ENCODE measurements at regions not wholly inside any gene's neighbourhood (a gene's known extent, or its start where the extent isn't known, plus 50 kb on each side); places are given as distances from the start of the nearest gene placed in this dataset.

DNA sequence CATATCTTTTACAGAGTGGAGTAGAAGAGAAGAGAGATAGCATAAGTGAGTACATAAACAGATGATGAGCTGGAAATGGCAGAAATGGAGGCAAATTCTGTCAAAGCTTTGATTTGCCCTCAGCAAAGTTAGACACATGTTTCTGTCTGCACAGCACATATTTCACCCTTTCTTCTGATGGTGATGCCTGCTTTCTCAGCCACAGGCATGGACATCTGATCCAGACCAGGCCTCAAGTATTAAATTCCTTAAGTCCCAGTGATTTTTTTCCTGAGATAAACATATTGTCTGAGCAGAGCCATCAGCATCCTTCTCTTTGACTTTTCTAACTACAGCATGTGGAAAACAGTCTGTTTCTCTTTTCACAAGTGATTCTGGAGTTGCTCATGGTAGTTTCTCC, 409.8 kb downstream of the MAN2A1 start:
- Histone ChIP-seq H3K36me3 (ENCODE audit: control insufficient read depth, insufficient read depth, low read length, severe bottlenecking) (no peaks in the 10 kb centered on the region), H3K9ac (ENCODE audit: low read length) (no peak overlapping the region), H3K4me1 (ENCODE audit: control insufficient read depth, insufficient read depth, low read length) (peaks cover 3% of the 10 kb centered on the region), H3K27me3 (replicated peaks; ENCODE audit: control insufficient read depth, insufficient read depth, low read length) (peaks cover 9% of the 10 kb centered on the region), H3K4me3 (ENCODE audit: low read length) (no peak overlapping the region), H3K9me3 (ENCODE audit: control insufficient read depth, low read length) (peaks cover 11% of the 10 kb centered on the region)
- peak; percentile 58 for DNase-seq (ENCODE audit: low read depth)

DNA sequence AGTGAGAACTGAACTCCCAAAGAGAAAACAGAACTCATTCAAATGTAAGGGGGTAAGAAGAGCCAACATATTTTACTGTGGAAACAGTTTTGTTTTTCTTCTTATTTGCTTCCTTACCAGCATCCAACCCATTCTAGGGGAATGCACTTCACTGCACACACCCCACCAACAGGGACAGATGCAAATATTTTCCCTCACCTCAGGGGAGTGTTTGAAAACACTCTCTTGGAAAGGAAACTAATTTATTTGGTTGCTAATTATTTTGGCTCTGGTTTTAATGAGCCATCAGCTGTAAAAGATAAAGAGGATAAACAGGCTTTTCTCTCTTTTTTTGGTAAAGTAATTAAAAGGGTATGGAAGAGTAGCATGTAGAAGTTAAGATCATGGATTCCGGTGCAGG, 413.4 kb downstream of the MAN2A1 start:
- H3K4me3 ChIP-seq (ENCODE audit: low read length): no peak overlapping the region
- no peaks in the 10 kb centered on the region for H3K9me3 ChIP-seq (ENCODE audit: control insufficient read depth, low read length)
- no peak for DNase-seq (ENCODE audit: low read depth)
- peaks cover 19% of the 10 kb centered on the region for H3K4me1 ChIP-seq (ENCODE audit: control insufficient read depth, insufficient read depth, low read length)
- H3K36me3 ChIP-seq (ENCODE audit: control insufficient read depth, insufficient read depth, low read length, severe bottlenecking): no peaks in the 10 kb centered on the region
- H3K27me3 ChIP-seq (replicated peaks; ENCODE audit: control insufficient read depth, insufficient read depth, low read length): peaks cover 13% of the 10 kb centered on the region
- H3K9ac ChIP-seq (ENCODE audit: low read length): no peak overlapping the region

- H3K4me1 ChIP-seq (ENCODE audit: control insufficient read depth, insufficient read depth, low read length): peaks cover 25% of the 10 kb centered on the region
- no peaks in the 10 kb centered on the region for H3K9me3 ChIP-seq (ENCODE audit: control insufficient read depth, low read length)
- peaks cover 13% of the 10 kb centered on the region for H3K27me3 ChIP-seq (replicated peaks; ENCODE audit: control insufficient read depth, insufficient read depth, low read length)
- no peak for DNase-seq (ENCODE audit: low read depth)
- no peaks in the 10 kb centered on the region for H3K36me3 ChIP-seq (ENCODE audit: control insufficient read depth, insufficient read depth, low read length, severe bottlenecking)
- H3K4me3 ChIP-seq (ENCODE audit: low read length): no peak overlapping the region
- H3K9ac ChIP-seq (ENCODE audit: low read length): no peak overlapping the region
Measured at GRCh38 chr5:110104060-110104725, 414.5 kb downstream of the MAN2A1 start.

- H3K4me1 ChIP-seq (ENCODE audit: control insufficient read depth, insufficient read depth, low read length): peaks cover 32% of the 10 kb centered on the region
- H3K36me3 ChIP-seq (ENCODE audit: control insufficient read depth, insufficient read depth, low read length, severe bottlenecking): no peaks in the 10 kb centered on the region
- H3K9ac ChIP-seq (ENCODE audit: low read length): no peak overlapping the region
- DNase-seq (ENCODE audit: low read depth): peak; percentile 37
- H3K9me3 ChIP-seq (ENCODE audit: control insufficient read depth, low read length): no peaks in the 10 kb centered on the region
- no peak overlapping the region for H3K4me3 ChIP-seq (ENCODE audit: low read length)
- peaks cover 13% of the 10 kb centered on the region for H3K27me3 ChIP-seq (replicated peaks; ENCODE audit: control insufficient read depth, insufficient read depth, low read length)
Measured at GRCh38 chr5:110104726-110105669, 415.3 kb downstream of the MAN2A1 start.

GRCh38 chr5:110105692-110106091, 416.0 kb downstream of the MAN2A1 start:
- peaks cover 34% of the 10 kb centered on the region for H3K4me1 ChIP-seq (ENCODE audit: control insufficient read depth, insufficient read depth, low read length)
- H3K9me3 ChIP-seq (ENCODE audit: control insufficient read depth, low read length): no peaks in the 10 kb centered on the region
- peaks cover 13% of the 10 kb centered on the region for H3K27me3 ChIP-seq (replicated peaks; ENCODE audit: control insufficient read depth, insufficient read depth, low read length)
- H3K9ac ChIP-seq (ENCODE audit: low read length): no peak overlapping the region
- H3K36me3 ChIP-seq (ENCODE audit: control insufficient read depth, insufficient read depth, low read length, severe bottlenecking): no peaks in the 10 kb centered on the region
- no peak overlapping the region for H3K4me3 ChIP-seq (ENCODE audit: low read length)
- peak; percentile 82 for DNase-seq (ENCODE audit: low read depth)

DNA sequence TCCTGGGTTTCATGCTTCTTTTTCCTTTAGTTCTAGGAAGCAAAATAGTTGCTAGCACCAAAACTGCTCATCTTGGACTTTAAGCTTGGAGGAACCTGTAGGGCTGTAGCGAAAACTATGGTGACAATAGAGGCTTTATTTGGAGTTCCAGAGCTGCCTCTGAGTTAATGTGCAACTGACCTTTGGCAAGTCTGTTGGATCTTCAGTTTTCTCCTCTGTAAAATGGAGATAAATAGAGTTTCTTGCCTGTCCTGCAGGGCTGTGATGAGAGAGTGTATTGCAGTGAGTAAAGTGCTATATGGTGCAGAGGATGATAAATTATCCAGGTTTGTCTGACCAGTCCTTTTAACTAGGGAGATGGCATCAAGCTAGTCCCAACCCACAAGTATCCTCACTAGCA, 417.0 kb downstream of the MAN2A1 start:
- Histone ChIP-seq H3K9ac (ENCODE audit: low read length) (no peak overlapping the region), H3K4me1 (ENCODE audit: control insufficient read depth, insufficient read depth, low read length) (peaks cover 34% of the 10 kb centered on the region), H3K4me3 (ENCODE audit: low read length) (no peak overlapping the region), H3K9me3 (ENCODE audit: control insufficient read depth, low read length) (no peaks in the 10 kb centered on the region), H3K36me3 (ENCODE audit: control insufficient read depth, insufficient read depth, low read length, severe bottlenecking) (no peaks in the 10 kb centered on the region), H3K27me3 (replicated peaks; ENCODE audit: control insufficient read depth, insufficient read depth, low read length) (peaks cover 13% of the 10 kb centered on the region)
- no peak for DNase-seq (ENCODE audit: low read depth)

DNA sequence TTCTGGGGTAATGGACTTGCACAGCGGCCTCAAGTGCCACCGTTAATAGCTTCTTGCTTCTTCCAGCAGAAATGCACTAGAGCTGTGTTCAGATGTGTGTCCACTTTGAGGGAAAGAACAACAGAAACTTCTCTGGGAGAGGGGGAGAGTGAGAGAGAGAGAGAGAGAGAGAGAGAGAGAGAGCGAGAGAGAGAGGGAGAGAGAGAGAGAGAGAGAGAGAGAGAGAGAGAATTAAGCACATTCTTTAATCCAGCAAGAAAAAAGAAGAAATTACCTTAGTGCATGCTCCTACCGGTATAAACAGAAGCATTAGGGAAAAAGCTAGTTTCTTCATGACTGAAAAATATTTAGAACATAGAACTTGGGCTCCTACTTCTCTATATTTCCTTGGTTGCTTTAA, 418.8 kb downstream of the MAN2A1 start:
- Histone ChIP-seq H3K4me1 (ENCODE audit: control insufficient read depth, insufficient read depth, low read length) (peaks cover 34% of the 10 kb centered on the region), H3K27me3 (replicated peaks; ENCODE audit: control insufficient read depth, insufficient read depth, low read length) (peaks cover 6% of the 10 kb centered on the region), H3K4me3 (ENCODE audit: low read length) (no peak overlapping the region), H3K9me3 (ENCODE audit: control insufficient read depth, low read length) (no peaks in the 10 kb centered on the region), H3K36me3 (ENCODE audit: control insufficient read depth, insufficient read depth, low read length, severe bottlenecking) (no peaks in the 10 kb centered on the region), H3K9ac (ENCODE audit: low read length) (no peak overlapping the region)
- DNase-seq (ENCODE audit: low read depth): no peak

DNA sequence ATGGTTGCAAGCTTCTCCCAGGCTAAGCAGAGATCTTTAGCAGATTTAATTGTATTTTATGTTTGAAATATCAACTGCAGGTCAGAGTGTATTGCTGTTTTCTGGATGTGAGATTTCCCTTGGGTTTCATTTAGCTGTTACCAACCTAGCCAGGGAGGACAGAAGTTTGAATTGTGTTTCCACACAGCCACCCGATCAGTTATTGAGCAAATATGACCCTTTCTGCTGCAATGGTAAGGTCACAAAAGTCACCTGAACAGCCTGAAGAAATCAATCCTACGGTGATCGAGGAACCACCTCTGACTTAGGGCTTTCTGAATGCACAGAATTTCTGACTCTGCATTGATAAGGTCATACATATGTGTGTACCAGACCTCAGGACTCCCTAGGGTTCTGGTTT, 419.9 kb downstream of the MAN2A1 start:
- no peak for DNase-seq (ENCODE audit: low read depth)
- no peak overlapping the region for H3K9ac ChIP-seq (ENCODE audit: low read length)
- peaks cover 30% of the 10 kb centered on the region for H3K4me1 ChIP-seq (ENCODE audit: control insufficient read depth, insufficient read depth, low read length)
- no peaks in the 10 kb centered on the region for H3K36me3 ChIP-seq (ENCODE audit: control insufficient read depth, insufficient read depth, low read length, severe bottlenecking)
- peaks cover 4% of the 10 kb centered on the region for H3K27me3 ChIP-seq (replicated peaks; ENCODE audit: control insufficient read depth, insufficient read depth, low read length)
- H3K9me3 ChIP-seq (ENCODE audit: control insufficient read depth, low read length): no peaks in the 10 kb centered on the region
- no peak overlapping the region for H3K4me3 ChIP-seq (ENCODE audit: low read length)

DNA sequence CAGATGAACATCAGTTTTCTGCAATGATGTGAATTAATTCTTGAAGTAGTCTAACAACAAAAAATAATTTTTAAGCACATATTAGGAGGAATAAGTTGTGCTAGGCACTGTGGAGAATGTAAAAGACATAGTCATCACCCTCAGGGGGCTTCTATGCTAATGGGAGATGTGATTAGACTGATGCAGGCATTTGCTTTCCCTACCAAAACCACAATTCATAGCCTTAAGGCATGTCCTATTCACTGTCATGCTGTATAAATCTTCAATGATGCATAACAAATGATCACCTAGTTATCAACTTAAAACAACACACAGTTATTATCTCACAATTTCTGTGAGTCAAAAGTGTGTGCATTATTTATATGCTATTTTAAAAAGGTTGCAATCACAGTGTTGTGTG, 422.6 kb downstream of the MAN2A1 start:
- Histone ChIP-seq H3K4me3 (ENCODE audit: low read length) (no peak overlapping the region), H3K9ac (ENCODE audit: low read length) (no peak overlapping the region), H3K27me3 (replicated peaks; ENCODE audit: control insufficient read depth, insufficient read depth, low read length) (no peaks in the 10 kb centered on the region), H3K36me3 (ENCODE audit: control insufficient read depth, insufficient read depth, low read length, severe bottlenecking) (no peaks in the 10 kb centered on the region), H3K4me1 (ENCODE audit: control insufficient read depth, insufficient read depth, low read length) (peaks cover 15% of the 10 kb centered on the region), H3K9me3 (ENCODE audit: control insufficient read depth, low read length) (peaks cover 9% of the 10 kb centered on the region)
- DNase-seq (ENCODE audit: low read depth): no peak

GRCh38 chr5:110115503-110115902, 425.8 kb downstream of the MAN2A1 start:
- H3K36me3 ChIP-seq (ENCODE audit: control insufficient read depth, insufficient read depth, low read length, severe bottlenecking): no peaks in the 10 kb centered on the region

DNA sequence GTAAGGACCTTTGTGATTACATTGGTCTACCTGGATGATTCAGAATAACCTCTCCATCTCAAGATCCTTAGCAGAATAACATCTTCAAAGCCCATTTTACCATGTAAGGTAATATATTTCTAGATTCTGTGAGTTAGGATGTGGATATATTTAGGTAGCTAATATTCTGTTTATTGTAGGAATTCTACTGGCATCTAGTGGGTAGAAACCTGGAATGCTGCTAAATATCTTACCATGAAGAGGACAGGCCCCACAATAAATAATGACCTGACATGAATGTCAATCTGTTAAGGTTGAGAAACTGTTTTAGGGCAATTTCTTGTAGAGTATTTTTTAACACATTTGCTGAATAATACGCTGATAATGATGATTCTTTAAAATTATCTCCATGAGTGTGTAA, 426.8 kb downstream of the MAN2A1 start:
- Histone ChIP-seq H3K9ac (ENCODE audit: low read length) (no peak overlapping the region), H3K27me3 (replicated peaks; ENCODE audit: control insufficient read depth, insufficient read depth, low read length) (no peaks in the 10 kb centered on the region), H3K36me3 (ENCODE audit: control insufficient read depth, insufficient read depth, low read length, severe bottlenecking) (no peaks in the 10 kb centered on the region), H3K4me3 (ENCODE audit: low read length) (no peak overlapping the region), H3K4me1 (ENCODE audit: control insufficient read depth, insufficient read depth, low read length) (no peaks in the 10 kb centered on the region), H3K9me3 (ENCODE audit: control insufficient read depth, low read length) (peaks cover 28% of the 10 kb centered on the region)
- no peak for DNase-seq (ENCODE audit: low read depth)

More at GRCh38 chr5:110115503-110115902, 425.8 kb downstream of the MAN2A1 start:
- H3K4me1 ChIP-seq (ENCODE audit: control insufficient read depth, insufficient read depth, low read length): no peaks in the 10 kb centered on the region
- no peak overlapping the region for H3K4me3 ChIP-seq (ENCODE audit: low read length)
- H3K9me3 ChIP-seq (ENCODE audit: control insufficient read depth, low read length): peaks cover 28% of the 10 kb centered on the region
- DNase-seq (ENCODE audit: low read depth): no peak
- no peaks in the 10 kb centered on the region for H3K27me3 ChIP-seq (replicated peaks; ENCODE audit: control insufficient read depth, insufficient read depth, low read length)
- H3K9ac ChIP-seq (ENCODE audit: low read length): no peak overlapping the region
